Natural killer cell (primary cell): ENCODE measurements at regions not wholly inside any gene's neighbourhood (a gene's known extent, or its start where the extent isn't known, plus 50 kb on each side); places are given as distances from the start of the nearest gene placed in this dataset.
A peak's percentile ranks its signal among the peaks of the same experiment; 100 is the strongest.

Experiments
- ATAC-seq, 3 donors: fragments of 150-1000 bp in 2 of 3; fragments of 200-7000 bp in 1 of 3; cut with Tn5 transposase; 1 replicate in 1 of 3; 2 replicates in 2 of 3; pipeline ENCODE4 v1.10.0; 2021; ENCODE audit warnings: mild to moderate bottlenecking in 2 of 3, moderate library complexity in 2 of 3
- DNase-seq, 2 donors: peaks; one replicate each; pipeline versions ENCODE4 v3.0.0 to v3.0.0-alpha.2; 2013 to 2021; ENCODE audit warnings: mixed read lengths in 1 of 2
- H3K27ac ChIP-seq: one replicate; pipeline ENCODE4 v1.5.1; 2013; ENCODE audit warnings: mild to moderate bottlenecking, low read length
- H3K27me3 ChIP-seq: one replicate; pipeline ENCODE4 v1.6.1; 2013; ENCODE audit warnings: low read length; ENCODE audit not compliant: control insufficient read depth, insufficient read depth
- H3K36me3 ChIP-seq: one replicate; pipeline ENCODE4 v1.6.1; 2013; ENCODE audit warnings: low read length; ENCODE audit not compliant: control insufficient read depth, insufficient read depth
- H3K4me1 ChIP-seq: one replicate; pipeline ENCODE4 v1.6.1; 2013; ENCODE audit warnings: low read length; ENCODE audit not compliant: control insufficient read depth, insufficient read depth
- H3K4me3 ChIP-seq: one replicate; pipeline ENCODE4 v1.5.1; 2013; ENCODE audit warnings: low read length
- H3K9me3 ChIP-seq: one replicate; pipeline ENCODE4 v1.6.1; 2013; ENCODE audit warnings: low read length; ENCODE audit not compliant: control insufficient read depth, insufficient read depth
- H3K27ac Mint-ChIP-seq, 2 donors: one replicate each; pipeline ENCODE4 v1.8.0; 2022; ENCODE audit warnings: mild to moderate bottlenecking in 2 of 2, mixed read lengths in 2 of 2, moderate library complexity in 1 of 2
- H3K27me3 Mint-ChIP-seq, 2 donors: one replicate each; pipeline ENCODE4 v1.8.0; 2022; ENCODE audit warnings: low read depth in 2 of 2, mixed read lengths in 2 of 2
- H3K36me3 Mint-ChIP-seq: one replicate; pipeline ENCODE4 v1.8.0; 2022; ENCODE audit warnings: mixed read lengths
- H3K4me1 Mint-ChIP-seq, 2 donors: one replicate each; pipeline ENCODE4 v1.8.0; 2022; ENCODE audit warnings: mixed read lengths in 2 of 2
- H3K4me3 Mint-ChIP-seq: one replicate; pipeline ENCODE4 v1.8.0; 2022; ENCODE audit warnings: mild to moderate bottlenecking, moderate library complexity, mixed read lengths
- H3K9me3 Mint-ChIP-seq, 2 donors: one replicate each; pipeline ENCODE4 v1.8.0; 2022; ENCODE audit warnings: mixed read lengths in 2 of 2
- WGBS: methylation state at CpG from one replicate; pipeline ENCODE4 v1.1.7; 2013; ENCODE audit warnings: missing lambda C conversion rate; ENCODE audit not compliant: insufficient coverage; 5-methylcytosine and 5-hydroxymethylcytosine counted together
- intact Hi-C: fragments of 100-400 bp; cut with micrococcal nuclease; formaldehyde crosslinking; loops from one replicate; pipeline ENCODE4 v1.14.2; 2022
- TF ChIP-seq, protein P1 (sequence below): fragments of 200-600 bp; IDR thresholded peaks from one replicate; pipeline ENCODE4 v1.8.0; 2022; ENCODE audit warnings: antibody characterized with exemption

DNA sequence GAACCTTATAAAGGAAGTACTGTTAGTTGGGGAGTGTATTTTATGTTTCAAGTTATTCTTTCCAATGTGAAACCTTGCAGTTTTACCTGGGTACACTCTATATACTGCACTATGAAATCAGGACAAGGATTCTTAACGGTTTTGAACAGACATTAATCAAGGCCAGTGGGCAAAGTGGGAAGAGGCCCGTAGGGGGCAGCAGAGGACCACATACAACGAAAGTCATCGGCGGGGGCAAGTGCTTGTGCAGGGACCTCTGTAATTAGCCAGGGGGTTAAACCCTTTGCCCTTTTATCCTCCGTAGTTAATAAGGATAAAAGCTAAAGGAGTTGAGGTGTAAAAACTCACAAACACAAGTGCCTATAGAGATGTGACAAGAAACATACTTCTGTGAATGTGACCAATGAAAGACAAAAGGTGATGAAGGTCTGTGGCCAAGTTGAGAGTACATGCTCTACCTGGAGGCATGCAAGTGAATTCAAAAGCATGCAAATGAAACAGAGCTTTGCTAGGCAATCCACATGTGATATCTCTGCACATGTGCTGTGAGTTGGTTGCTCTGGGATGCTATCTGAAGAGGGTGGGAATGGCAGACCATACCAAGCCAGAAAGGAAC lies 392.7 kb upstream of the MAN1A1 start:
- ATAC-seq = peak; percentile 66 to 87 (median 73)
- Mint-ChIP-seq H3K27ac (no peak overlapping the region), H3K27me3 (peaks cover 0 to 2% of the 10 kb centered on the region in 2 donors), H3K9me3 (no peaks in the 10 kb centered on the region), H3K4me1 (peaks cover 0 to 5% of the 10 kb centered on the region in 2 donors), H3K4me3 (no peak overlapping the region), H3K36me3 (no peaks in the 10 kb centered on the region)
- Histone ChIP-seq H3K9me3 (no peaks in the 10 kb centered on the region), H3K27me3 (no peaks in the 10 kb centered on the region), H3K4me3 (no peak overlapping the region), H3K4me1 (no peaks in the 10 kb centered on the region), H3K36me3 (no peaks in the 10 kb centered on the region), H3K27ac (no peak overlapping the region)
- DNase-seq = peak; percentile 48 to 60
- WGBS = 2% methylated on average over 5 of the region's 6 CpGs
- intact Hi-C loops = no loop called here
- TF ChIP-seq, protein P1, sequence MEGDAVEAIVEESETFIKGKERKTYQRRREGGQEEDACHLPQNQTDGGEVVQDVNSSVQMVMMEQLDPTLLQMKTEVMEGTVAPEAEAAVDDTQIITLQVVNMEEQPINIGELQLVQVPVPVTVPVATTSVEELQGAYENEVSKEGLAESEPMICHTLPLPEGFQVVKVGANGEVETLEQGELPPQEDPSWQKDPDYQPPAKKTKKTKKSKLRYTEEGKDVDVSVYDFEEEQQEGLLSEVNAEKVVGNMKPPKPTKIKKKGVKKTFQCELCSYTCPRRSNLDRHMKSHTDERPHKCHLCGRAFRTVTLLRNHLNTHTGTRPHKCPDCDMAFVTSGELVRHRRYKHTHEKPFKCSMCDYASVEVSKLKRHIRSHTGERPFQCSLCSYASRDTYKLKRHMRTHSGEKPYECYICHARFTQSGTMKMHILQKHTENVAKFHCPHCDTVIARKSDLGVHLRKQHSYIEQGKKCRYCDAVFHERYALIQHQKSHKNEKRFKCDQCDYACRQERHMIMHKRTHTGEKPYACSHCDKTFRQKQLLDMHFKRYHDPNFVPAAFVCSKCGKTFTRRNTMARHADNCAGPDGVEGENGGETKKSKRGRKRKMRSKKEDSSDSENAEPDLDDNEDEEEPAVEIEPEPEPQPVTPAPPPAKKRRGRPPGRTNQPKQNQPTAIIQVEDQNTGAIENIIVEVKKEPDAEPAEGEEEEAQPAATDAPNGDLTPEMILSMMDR = peak; percentile 73

DNA sequence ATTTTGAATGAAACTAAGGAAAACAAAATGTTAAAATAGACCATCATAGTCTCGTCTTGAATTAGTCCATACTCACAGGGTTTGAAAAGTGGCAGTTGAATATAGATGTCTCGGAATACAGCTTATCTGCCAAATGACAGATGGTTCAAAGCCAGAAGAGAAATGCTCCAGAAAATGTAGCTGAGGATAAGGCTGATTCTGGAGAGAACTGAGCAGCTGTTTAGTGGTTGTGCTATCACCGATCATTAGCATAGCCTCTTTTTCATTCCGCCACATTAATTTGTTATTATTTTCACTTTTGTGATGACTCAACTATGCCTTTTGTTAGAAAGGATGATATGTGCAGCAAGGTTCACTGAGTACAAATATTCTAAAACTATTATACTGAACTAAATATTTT lies 390.2 kb upstream of the MAN1A1 start:
- H3K27me3 Mint-ChIP-seq = peaks cover 20 to 21% of the 10 kb centered on the region in 2 donors

DNA sequence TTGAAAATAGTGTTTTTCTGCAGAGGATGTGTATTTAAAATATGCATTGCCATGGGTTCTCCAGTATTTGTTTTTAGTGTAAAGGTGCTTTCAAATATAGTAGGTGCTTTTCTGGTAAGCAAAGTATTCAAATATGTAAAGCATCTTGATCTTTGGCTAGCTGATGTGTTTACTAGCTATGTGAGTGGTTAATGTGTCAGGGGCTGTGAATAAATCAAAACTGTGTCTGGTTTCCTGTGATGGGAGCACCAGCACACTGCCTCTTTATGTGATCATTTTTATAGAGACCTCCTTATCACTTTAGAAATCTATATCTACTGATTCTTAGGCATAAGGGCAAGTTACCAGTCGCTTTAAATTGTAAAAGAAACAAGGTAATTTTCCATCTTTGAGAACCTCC lies 388.9 kb upstream of the MAN1A1 start:
- Mint-ChIP-seq H3K4me3 (no peak overlapping the region), H3K36me3 (no peaks in the 10 kb centered on the region), H3K27ac (no peak overlapping the region), H3K27me3 (peaks cover 20 to 23% of the 10 kb centered on the region in 2 donors), H3K9me3 (no peaks in the 10 kb centered on the region), H3K4me1 (peaks cover 0 to 5% of the 10 kb centered on the region in 2 donors)
- intact Hi-C loops = no loop called here
- Histone ChIP-seq H3K27ac (no peak overlapping the region), H3K9me3 (no peaks in the 10 kb centered on the region), H3K27me3 (no peaks in the 10 kb centered on the region), H3K4me1 (no peaks in the 10 kb centered on the region), H3K4me3 (no peak overlapping the region), H3K36me3 (no peaks in the 10 kb centered on the region)
- WGBS = 29% methylated on average over 1 of the region's 1 CpG
- TF ChIP-seq, protein P1 = no peak
- DNase-seq (no peak), ATAC-seq (peak in 1 of 3 donors; percentile 30)

More for the DNA sequence above, 390.2 kb upstream of the MAN1A1 start:
- ATAC-seq (no peak), DNase-seq (no peak)
- H3K4me3 Mint-ChIP-seq = no peak overlapping the region
- H3K9me3 Mint-ChIP-seq = no peaks in the 10 kb centered on the region
- Histone ChIP-seq H3K27me3 (no peaks in the 10 kb centered on the region), H3K4me3 (no peak overlapping the region), H3K9me3 (no peaks in the 10 kb centered on the region), H3K27ac (no peak overlapping the region), H3K4me1 (no peaks in the 10 kb centered on the region), H3K36me3 (no peaks in the 10 kb centered on the region)
- no peaks in the 10 kb centered on the region for H3K36me3 Mint-ChIP-seq
- intact Hi-C loops = no loop called here
- 87% methylated on average over 2 of the region's 4 CpGs for WGBS
- TF ChIP-seq, protein P1 = no peak
- no peak overlapping the region for H3K27ac Mint-ChIP-seq
- peaks cover 0 to 5% of the 10 kb centered on the region in 2 donors for H3K4me1 Mint-ChIP-seq
